Jurkat, Clone E6-1 (cell line): ENCODE measurements at regions not wholly inside any gene's neighbourhood (a gene's known extent, or its start where the extent isn't known, plus 50 kb on each side); places are given as distances from the start of the nearest gene placed in this dataset.

Experiments used
- DNase-seq: peaks from one replicate; pipeline ENCODE4 v3.0.0-alpha.2; 2011; ENCODE audit warnings: low read depth, low spot score
- H3K4me3 ChIP-seq: 2 replicates; pipeline ENCODE4 v1.5.1; 2011; ENCODE audit warnings: mild to moderate bottlenecking, low read length, control low read depth, moderate library complexity

DNA sequence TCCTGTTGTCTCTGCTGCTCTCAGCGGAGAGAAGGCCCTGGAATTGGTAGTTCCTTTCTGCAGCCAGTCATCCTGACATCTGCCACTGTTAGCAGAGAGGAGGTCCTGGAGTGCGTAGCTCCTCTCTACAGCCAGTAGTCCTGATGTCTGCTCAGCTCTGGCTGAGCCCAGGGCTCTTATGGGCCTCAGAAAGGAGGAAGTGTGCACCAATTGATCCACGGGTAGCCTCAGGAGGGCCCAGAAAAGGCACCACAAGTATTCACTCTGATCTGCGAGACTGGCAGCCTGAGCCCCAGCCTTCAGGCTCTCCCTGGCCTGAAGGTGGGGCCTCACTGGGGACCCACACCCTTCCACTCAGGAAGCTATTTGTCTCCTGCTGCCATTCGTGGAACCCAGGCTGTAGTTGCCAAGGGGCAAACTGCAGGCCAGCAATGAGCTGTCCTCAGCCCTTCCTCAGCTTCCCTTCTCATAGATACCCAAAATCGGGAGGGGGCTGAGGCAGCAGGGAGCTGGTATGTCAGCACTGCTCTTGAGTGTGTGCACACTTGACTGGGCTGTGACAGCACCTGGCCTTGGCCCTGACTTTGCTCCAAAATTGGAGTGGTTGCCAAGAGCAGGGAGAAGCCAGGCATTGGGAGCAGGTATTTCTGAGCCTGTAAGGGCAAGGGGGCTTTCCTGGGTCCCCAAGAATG lies 1049.5 kb upstream of the ACO1 start:
- H3K4me3 ChIP-seq = no peak overlapping the region
- no peak for DNase-seq

GRCh38 chr9:31335529-31336234 lies 1048.8 kb upstream of the ACO1 start:
- DNase-seq = no peak

GRCh38 chr9:31336386-31336785 lies 1048.1 kb upstream of the ACO1 start:
- no peak for DNase-seq
- no peak overlapping the region for H3K4me3 ChIP-seq

More at GRCh38 chr9:31335529-31336234, 1048.8 kb upstream of the ACO1 start:
- H3K4me3 ChIP-seq = no peak overlapping the region

DNA sequence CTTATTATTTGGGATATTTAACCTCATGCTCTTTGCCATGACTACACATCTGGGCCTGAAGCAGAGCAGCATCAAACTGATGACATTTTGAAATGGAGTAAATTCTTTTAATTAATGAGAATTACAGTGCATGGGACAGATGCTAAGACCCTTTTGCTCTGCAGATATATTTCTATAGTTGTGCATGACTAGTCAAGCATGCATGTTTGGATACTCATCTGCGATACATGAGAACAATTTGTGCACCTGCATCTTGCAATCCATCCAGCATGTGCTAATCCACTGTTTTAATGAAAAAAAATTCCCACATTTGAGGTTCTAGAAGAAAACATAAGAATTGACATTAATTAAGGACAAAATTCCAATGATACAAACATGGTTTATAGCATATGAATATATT lies 1047.6 kb upstream of the ACO1 start:
- no peak overlapping the region for H3K4me3 ChIP-seq
- DNase-seq = no peak

DNA sequence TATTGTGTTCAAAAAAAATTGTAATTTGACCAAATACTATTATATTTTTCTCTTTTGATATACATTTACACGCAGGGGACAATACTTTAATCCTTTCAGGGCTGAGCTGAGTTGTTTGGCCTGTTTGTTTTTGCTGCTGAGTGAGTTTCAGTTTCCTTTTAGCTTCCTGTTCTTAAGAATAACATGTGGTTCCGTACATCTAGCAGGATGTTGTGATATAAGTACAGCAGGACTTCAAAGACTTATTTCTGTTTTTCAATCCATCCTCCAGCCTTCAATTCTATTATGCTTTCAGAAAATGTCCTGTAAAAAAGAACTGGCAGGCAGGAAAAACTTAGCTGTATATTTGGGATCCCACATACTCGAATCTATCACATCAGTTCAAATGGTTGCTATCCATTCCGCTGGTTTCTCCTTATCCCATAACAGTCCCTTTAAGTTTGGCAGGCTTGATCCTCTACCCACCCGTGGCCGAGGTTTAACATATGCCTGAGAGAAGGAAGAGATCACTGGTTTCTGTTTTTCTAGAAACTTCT lies 1037.3 kb upstream of the ACO1 start:
- peak; percentile 55 for DNase-seq
- H3K4me3 ChIP-seq = no peak overlapping the region

DNA sequence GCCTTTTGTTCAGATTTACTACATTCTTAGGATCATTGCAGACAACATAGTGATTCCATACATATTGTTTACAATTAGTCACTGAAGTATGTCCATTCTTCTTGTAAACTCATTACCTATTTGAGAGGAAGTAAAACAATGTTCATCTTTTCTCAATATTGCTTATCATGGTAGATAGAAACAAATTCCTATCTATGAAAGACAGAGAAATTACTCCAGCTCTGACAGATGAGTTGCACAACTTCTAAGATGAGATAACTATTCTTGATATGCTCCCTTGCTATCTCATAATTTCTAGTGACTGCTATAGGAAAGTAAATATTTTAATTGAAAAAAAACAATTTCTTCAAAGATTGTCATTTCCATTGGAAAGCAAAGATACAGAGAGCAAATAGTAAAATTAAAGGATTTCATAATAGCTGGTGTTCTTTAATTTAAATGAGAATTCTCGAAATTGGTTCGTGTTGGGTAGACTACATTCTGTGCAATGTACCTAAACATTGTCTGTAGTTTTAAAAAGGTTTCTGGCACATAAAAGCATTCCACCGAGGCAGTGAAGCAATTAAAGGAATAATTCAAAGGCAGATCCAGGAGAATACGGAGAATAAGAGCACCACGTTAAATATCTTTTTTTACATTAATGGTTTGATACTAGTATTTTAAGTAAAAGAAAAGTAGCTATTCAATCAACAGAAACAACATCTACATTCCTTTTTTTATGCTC lies 1029.1 kb upstream of the ACO1 start:
- no peak overlapping the region for H3K4me3 ChIP-seq
- DNase-seq = no peak

GRCh38 chr9:31355965-31356364 lies 1028.5 kb upstream of the ACO1 start:
- H3K4me3 ChIP-seq = no peak overlapping the region
- DNase-seq = no peak

DNA sequence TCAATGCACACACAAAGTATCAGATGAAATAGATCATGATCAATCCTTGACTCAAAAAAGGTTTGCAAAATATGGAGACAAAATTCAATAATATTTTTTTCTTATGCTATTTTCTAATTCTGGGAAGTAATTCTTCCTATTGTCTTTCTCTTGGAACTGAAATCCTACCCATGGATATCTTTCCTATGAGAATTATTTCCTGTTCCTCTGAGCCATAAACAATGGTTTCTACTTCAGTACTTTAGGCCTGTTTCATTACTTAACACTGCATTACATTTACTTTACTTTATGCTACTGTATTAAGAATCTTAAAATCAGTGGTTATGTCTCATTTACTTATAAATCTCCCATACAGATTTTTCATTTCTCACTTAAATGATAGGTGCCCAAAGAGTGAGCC lies 1025.4 kb upstream of the ACO1 start:
- no peak for DNase-seq
- no peak overlapping the region for H3K4me3 ChIP-seq

GRCh38 chr9:31364171-31364570 lies 1020.3 kb upstream of the ACO1 start:
- H3K4me3 ChIP-seq = no peak overlapping the region
- DNase-seq = no peak

- no peak overlapping the region for H3K4me3 ChIP-seq
- DNase-seq = no peak
These were observed 1011.5 kb upstream of the ACO1 start for GRCh38 chr9:31372799-31373587.

GRCh38 chr9:31377358-31377757 lies 1007.1 kb upstream of the ACO1 start:
- H3K4me3 ChIP-seq = no peak overlapping the region
- no peak for DNase-seq

GRCh38 chr9:31388660-31389059 lies 995.8 kb upstream of the ACO1 start:
- no peak for DNase-seq
- no peak overlapping the region for H3K4me3 ChIP-seq

GRCh38 chr9:31389075-31389474 lies 995.4 kb upstream of the ACO1 start:
- DNase-seq = no peak
- no peak overlapping the region for H3K4me3 ChIP-seq

DNA sequence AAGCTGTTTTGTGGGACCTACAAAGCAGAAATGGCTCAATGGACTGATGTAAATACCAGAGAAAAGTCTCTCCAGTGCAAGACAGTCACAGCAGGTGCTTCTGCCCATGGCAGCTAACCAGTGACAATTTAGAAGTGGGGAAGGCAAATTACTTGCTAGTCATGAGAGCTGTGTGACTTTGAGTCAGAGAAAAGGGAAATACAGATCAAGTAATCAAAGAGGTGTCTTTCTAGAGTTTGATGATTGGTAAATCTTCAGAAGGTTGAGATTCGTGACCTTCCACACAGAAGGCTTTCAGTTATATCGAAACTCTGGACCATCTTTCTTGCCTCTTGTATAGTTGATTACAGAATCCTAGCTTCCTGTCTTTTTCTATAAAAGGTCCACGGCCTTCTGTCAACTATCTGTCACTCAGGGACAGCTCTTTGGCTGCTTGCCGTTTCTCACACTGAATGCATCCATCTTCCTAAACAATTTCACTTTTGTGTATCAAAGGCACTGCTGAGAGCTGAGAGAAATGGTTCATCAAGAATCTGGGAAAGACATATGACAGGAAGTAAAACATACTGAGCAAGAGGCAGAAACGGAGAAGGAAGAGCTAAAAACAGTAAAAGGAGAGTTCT lies 993.9 kb upstream of the ACO1 start:
- H3K4me3 ChIP-seq = no peak overlapping the region
- DNase-seq = no peak

GRCh38 chr9:31393240-31393639 lies 991.2 kb upstream of the ACO1 start:
- H3K4me3 ChIP-seq = no peak overlapping the region
- no peak for DNase-seq

GRCh38 chr9:31394015-31394473 lies 990.4 kb upstream of the ACO1 start:
- DNase-seq = no peak
- H3K4me3 ChIP-seq = no peak overlapping the region

DNA sequence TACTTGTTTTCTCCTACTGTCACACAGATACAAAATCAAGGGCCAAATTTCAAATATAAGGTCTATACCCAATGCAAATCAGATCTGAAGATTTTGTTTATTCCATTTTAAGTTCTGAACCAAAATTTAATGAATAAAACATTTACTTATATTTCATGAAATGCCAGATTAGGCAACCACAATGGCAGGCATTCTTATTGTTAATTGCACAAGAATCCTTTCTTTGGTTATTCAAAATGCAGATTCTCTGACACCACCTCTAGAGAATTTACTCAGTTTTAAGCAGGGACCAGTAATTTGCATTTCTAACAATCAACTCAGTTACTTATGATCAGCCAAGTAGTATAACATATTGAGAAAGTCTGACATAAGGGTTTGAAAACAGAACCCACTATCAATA lies 972.4 kb upstream of the ACO1 start:
- DNase-seq = no peak
- H3K4me3 ChIP-seq = no peak overlapping the region

DNA sequence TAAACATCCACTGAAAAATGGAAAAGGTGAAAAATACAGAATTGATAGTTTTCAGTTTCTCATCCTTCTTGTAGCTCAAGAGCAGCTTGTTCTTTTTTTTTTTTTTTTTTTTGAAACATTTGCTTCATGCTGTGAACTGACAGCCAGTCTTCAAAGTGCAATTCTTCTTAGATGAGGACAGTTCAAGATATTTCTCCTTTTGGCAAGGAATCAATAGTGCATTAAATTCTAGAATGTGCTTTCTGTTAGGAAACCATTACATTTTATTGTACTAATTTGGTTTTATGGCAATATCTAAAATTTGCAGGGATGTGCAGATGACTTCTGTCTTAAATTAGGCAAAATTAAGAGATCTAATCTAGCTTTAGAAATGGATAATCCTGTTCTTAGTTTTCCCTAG lies 969.3 kb upstream of the ACO1 start:
- no peak overlapping the region for H3K4me3 ChIP-seq
- no peak for DNase-seq

GRCh38 chr9:31418419-31418818 lies 966.0 kb upstream of the ACO1 start:
- H3K4me3 ChIP-seq = no peak overlapping the region
- no peak for DNase-seq
